ENCODE measurements at regions not wholly inside any gene's neighbourhood (a gene's known extent, or its start where the extent isn't known, plus 50 kb on each side); places are given as distances from the start of the nearest gene placed in this dataset.

DNA sequence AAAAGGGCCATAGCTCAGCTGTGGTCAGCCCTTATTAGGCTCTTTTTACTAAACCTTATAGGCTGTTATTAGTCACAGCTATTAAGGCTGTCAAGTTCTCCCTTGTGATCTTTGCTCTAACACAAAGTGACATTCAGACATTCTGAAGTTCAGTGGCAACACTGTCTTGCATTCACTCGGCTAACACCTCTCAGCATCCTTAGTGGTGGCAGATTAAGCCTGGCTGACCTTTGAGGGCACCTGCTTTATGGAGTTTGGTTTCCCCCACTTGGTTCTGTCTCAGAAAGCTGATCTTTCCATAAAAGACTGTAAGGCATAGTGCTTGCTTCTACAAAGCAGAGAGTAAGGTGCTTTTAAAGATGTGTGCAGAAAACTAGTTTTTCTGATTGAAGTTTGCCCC is 677.4 kb upstream of the TMEM132C start:
- TF ChIP-seq POLR2A (IDR thresholded peaks at IDR 0.05; ENCODE audit: extremely low read depth, insufficient read length) (no peak), MYC (IDR thresholded peaks at IDR 0.05; ENCODE audit: low read depth, low read length) (no peak)
- TF ChIP-seq, protein P1, sequence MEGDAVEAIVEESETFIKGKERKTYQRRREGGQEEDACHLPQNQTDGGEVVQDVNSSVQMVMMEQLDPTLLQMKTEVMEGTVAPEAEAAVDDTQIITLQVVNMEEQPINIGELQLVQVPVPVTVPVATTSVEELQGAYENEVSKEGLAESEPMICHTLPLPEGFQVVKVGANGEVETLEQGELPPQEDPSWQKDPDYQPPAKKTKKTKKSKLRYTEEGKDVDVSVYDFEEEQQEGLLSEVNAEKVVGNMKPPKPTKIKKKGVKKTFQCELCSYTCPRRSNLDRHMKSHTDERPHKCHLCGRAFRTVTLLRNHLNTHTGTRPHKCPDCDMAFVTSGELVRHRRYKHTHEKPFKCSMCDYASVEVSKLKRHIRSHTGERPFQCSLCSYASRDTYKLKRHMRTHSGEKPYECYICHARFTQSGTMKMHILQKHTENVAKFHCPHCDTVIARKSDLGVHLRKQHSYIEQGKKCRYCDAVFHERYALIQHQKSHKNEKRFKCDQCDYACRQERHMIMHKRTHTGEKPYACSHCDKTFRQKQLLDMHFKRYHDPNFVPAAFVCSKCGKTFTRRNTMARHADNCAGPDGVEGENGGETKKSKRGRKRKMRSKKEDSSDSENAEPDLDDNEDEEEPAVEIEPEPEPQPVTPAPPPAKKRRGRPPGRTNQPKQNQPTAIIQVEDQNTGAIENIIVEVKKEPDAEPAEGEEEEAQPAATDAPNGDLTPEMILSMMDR (IDR thresholded peaks at IDR 0.05; ENCODE audit: low read depth, low read length): no peak
- TF ChIP-seq, protein P2, sequence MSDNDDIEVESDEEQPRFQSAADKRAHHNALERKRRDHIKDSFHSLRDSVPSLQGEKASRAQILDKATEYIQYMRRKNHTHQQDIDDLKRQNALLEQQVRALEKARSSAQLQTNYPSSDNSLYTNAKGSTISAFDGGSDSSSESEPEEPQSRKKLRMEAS (IDR thresholded peaks at IDR 0.05; ENCODE audit: low read depth, low read length): no peak
